IMR-90 (cell line): ENCODE measurements at regions not wholly inside any gene's neighbourhood (a gene's known extent, or its start where the extent isn't known, plus 50 kb on each side); places are given as distances from the start of the nearest gene placed in this dataset.

Experiments used
- BHLHE40 ChIP-seq: fragments of 150-350 bp; IDR thresholded peaks from 2 replicates; pipeline ENCODE4 v1.6.1; 2016; ENCODE audit warnings: mild to moderate bottlenecking, low read depth, low read length
- CEBPB ChIP-seq: IDR thresholded peaks from 2 replicates; pipeline ENCODE4 v1.6.1; 2012; ENCODE audit warnings: low read depth, low read length, improper control_type of control experiment
- CTCF ChIP-seq: conservative IDR thresholded peaks from 2 replicates; pipeline ENCODE4 v1.5.1; 2012; ENCODE audit warnings: mild to moderate bottlenecking, low read depth, low read length, improper control_type of control experiment
- MAZ ChIP-seq: IDR thresholded peaks from 2 replicates; pipeline ENCODE4 v1.6.1; 2012; ENCODE audit warnings: low read depth, mild to moderate bottlenecking, low read length, improper control_type of control experiment, moderate library complexity, borderline replicate concordance
- POLR2A ChIP-seq: IDR thresholded peaks from 2 replicates; pipeline ENCODE4 v1.6.1; 2012; ENCODE audit warnings: mild to moderate bottlenecking, low read depth, low read length
- RAD21 ChIP-seq: IDR thresholded peaks from 2 replicates; pipeline ENCODE4 v1.6.1; 2012; ENCODE audit warnings: low read length, improper control_type of control experiment
- RCOR1 ChIP-seq: IDR thresholded peaks from 2 replicates; pipeline ENCODE4 v1.6.1; 2012; ENCODE audit warnings: mild to moderate bottlenecking, low read length, improper control_type of control experiment; ENCODE audit not compliant: insufficient replicate concordance
- SMC3 ChIP-seq: fragments of 150-350 bp; IDR thresholded peaks from 2 replicates; pipeline ENCODE4 v1.6.1; 2016; ENCODE audit warnings: low read depth, mild to moderate bottlenecking, antibody characterized with exemption, low read length, moderate library complexity

GRCh38 chr3:70550723-70551319, 238.4 kb upstream of the MDFIC2 start:
- peak; percentile 67 for TF ChIP-seq CTCF
- no peak for TF ChIP-seq CEBPB
- TF ChIP-seq POLR2A, result no peak
- TF ChIP-seq RCOR1, result no peak
- TF ChIP-seq RAD21, result peak; percentile 79
- peak; percentile 35; the same call in 1 of the 2 replicates for TF ChIP-seq BHLHE40
- TF ChIP-seq SMC3, result peak; percentile 75
- TF ChIP-seq MAZ, result no peak
